ENCODE measurements at regions not wholly inside any gene's neighbourhood (a gene's known extent, or its start where the extent isn't known, plus 50 kb on each side); places are given as distances from the start of the nearest gene placed in this dataset.
"Not testable (repeated sequence)": the region's sequence is repeated elsewhere in the genome, so short reads cannot be mapped to it uniquely, and the experiment has no call there.

DNA sequence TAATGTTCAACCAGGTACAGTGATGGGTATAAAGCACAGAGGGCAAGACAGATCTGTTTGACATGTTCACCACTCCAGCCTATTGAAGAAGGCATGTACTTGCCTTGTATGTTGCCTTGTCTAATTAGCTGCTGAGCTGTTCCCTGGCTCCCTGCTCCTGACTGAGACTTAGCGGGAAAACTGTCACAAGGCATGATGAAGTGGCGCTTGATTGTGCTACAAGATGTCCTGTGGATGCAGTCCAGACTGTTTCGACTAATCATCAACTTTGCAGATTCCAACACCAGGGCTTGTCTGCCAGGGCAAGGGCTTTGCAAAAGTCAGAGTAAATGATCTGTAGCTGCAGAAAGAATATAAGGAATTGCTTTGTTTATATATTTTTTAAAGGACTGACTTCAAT lies 136.2 kb upstream of the NRBF2 start:
- peak; percentile 30 for DNase-seq (ENCODE audit: low read depth, low spot score)

DNA sequence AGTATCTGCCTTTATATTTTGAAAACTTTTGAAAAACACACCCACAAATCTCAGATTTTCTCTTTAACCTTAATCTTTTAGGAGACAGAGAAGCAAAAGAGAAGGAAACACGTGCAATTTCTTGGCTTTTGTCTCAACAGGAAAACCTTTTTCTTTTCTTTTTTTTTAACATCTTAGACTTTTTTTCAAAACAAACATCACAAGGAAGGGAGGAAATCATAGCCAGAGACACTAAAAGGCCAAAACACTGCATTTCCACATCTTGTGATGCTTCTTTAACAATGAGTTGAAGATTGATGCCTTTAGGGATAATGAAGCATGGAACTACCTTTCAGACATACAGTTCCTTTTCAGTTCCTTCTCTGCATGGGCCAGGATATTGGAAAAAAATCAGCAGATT lies 136.6 kb upstream of the NRBF2 start:
- no peak for DNase-seq (ENCODE audit: low read depth, low spot score)

DNA sequence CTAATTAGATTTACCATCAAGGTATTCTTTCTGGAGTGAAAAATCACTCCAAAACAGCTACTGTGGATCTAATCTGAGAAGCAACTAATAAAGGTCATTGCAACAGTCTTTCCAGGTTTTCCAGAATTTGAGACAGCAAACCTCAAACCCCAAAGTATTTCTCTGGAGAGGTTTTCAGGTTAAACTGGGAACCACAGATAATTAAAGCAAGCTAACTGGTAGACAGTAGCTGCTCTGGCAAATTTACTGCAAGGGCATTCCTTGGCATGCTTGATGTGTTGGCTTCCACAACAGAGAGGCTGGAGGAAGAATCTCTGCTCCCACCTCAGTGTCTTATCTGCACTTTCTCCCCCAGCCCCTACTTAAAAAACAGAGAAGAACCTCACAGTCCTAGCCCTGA lies 140.0 kb upstream of the NRBF2 start:
- peak; percentile 43 for DNase-seq (ENCODE audit: low read depth, low spot score)

- DNase-seq (ENCODE audit: low read depth, low spot score) = peak; percentile 52
Measured at GRCh38 chr10:62992145-62992721, 140.9 kb upstream of the NRBF2 start.

DNA sequence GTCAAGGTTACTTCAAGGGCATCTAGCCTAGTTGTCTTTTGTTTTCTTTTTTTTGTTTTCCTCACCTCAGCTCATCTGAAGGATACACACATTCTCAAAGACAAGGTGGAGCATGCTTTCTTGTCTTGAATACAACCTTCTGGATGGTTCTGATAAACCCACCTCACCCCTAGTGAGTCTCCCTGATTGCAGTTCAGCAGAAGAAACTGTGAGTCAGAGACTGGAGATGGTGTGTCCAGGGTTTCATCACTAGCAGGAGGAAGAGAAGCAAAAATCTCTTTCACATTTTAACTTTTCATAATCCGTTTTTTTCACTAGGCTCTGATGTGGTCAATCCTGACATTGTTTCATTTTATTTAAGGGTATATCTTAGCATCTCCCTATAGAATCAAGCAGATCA lies 143.0 kb upstream of the NRBF2 start:
- no peak for DNase-seq (ENCODE audit: low read depth, low spot score)

DNA sequence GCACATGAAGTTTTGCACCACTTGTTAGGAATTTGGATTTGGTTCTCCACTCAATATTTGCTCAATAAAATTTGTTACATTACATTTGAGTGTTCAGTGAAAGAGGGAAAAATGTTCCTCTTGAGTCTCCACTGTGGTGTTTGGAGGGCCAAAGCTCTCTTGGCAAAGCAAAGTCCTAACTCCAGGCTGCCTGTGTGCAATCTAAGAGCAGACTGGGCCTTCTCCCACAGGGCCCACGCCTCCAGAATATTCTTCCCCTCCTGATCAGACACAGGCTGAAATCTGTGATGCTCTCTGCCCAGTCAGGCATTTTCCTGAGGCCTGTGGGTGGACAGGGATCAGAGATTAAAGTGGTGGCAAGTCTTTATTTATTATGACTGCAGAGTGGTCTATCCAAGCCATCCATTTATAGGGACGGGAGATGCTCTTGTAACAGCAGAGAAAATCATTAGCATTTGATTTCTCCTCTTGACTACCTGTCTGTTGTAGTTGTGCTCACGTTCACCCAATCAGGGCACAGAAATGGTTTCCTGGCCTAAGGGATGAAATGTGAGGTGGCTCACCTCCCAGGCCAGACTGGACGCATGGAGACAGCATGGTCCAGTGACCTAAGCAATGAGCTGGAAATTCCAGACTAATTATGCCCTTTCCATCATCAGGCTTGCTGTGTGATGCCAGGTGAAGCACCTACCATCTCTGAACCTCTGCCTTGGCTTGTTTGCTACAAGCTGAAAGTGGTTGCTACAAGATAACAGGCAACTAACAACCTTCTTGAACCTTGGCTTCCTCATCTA lies 147.1 kb upstream of the NRBF2 start:
- DNase-seq (ENCODE audit: low read depth, low spot score) = no peak

DNA sequence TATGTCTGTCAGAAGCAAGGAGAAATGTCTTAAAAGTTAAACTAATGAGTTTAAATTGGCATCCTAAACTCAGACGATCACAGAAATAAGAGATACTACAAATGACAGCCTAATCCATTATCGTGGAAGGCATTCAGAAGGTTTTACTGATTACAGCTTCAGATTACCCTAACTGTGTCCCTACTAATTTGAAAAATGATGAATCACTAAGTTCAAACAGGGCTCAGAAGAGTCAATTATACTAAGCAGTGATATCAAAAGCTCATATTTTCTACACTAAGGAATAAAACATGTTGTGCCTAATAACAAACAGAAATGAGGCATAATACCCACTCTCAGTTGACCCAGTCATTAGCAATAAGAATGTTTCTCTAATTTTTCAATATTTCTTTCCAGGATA lies 152.0 kb upstream of the NRBF2 start:
- DNase-seq (ENCODE audit: low read depth, low spot score) = no peak

GRCh38 chr10:62980687-62981086 lies 152.4 kb upstream of the NRBF2 start:
- no peak for DNase-seq (ENCODE audit: low read depth, low spot score)

GRCh38 chr10:62979921-62980320 lies 153.2 kb upstream of the NRBF2 start:
- no peak for DNase-seq (ENCODE audit: low read depth, low spot score)

- DNase-seq (ENCODE audit: low read depth, low spot score) = no peak
Measured at GRCh38 chr10:62978482-62978881, 154.6 kb upstream of the NRBF2 start.

DNA sequence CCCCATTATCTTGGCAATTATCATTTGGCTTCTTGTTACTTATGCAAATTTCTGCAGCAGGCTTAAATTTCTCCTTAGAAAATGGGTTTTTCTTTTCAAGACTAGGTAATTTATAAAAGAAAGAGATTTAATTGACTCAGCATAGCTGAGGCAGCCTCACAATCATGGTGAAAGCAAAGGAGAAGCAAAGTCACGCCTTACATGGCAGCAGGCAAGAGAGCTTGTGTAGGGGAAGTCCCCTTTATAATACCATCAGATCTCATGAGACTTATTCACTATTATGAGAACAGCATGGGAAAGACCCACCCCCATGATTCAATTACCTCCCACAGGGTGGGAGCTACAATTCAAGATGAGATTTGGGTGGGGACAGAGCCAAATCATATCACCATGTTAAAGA lies 158.3 kb upstream of the NRBF2 start:
- DNase-seq (ENCODE audit: low read depth, low spot score) = not testable (repeated sequence)

GRCh38 chr10:62972103-62972502 lies 155.9 kb upstream of the EGR2 start:
- DNase-seq (ENCODE audit: low read depth, low spot score) = peak; percentile 36

GRCh38 chr10:62964026-62964425 lies 147.9 kb upstream of the EGR2 start:
- DNase-seq (ENCODE audit: low read depth, low spot score) = no peak

DNA sequence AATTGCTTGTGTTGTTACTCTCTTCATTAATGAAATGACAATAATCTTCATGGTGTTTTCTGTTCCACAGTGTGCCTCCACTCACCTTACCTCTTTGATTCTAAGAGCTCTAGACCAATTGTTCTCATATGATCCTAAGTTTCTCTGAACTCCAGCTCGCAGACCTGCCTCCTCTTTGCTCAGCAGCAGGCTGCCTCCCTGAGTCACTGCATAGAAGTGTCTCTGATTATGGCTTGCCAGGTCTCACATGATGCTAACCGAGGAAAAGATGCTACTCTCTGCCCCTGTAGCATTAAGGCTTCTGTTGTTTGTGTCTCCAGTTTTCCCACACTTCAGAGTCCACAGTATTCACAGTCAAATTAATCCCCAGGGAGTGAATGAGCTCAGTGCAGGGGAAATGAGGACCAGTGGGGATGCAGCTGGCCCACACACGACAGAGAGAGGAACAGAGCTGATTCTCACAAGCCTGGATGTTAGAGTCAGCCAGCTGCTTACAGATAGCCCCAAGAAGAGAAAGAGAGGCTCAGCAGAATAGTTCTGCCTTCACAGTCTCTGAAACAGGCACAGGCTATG lies 145.9 kb upstream of the EGR2 start:
- no peak for DNase-seq (ENCODE audit: low read depth, low spot score)

DNA sequence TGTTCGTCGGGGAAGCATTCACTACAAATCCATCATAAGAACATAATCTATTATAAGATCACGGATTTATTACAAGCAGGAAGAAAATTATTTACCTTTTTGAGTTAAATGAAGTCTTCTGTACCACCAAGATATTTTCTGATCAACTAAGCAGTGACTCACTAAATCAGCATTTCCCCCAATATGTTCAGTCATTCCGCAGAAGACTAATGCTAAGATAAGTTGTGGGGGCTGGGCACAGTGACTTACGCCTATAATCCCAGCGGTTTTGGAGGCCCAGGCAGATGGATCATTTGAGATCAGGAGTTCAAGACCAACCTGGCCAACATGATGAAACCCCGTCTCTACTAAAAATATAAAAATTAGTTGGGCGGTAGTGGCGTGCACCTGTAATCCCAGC lies 144.2 kb upstream of the EGR2 start:
- no peak for DNase-seq (ENCODE audit: low read depth, low spot score)

GRCh38 chr10:62959553-62959952 lies 143.4 kb upstream of the EGR2 start:
- peak; percentile 10 for DNase-seq (ENCODE audit: low read depth, low spot score)

GRCh38 chr10:62958980-62959379 lies 142.8 kb upstream of the EGR2 start:
- DNase-seq (ENCODE audit: low read depth, low spot score) = no peak

DNA sequence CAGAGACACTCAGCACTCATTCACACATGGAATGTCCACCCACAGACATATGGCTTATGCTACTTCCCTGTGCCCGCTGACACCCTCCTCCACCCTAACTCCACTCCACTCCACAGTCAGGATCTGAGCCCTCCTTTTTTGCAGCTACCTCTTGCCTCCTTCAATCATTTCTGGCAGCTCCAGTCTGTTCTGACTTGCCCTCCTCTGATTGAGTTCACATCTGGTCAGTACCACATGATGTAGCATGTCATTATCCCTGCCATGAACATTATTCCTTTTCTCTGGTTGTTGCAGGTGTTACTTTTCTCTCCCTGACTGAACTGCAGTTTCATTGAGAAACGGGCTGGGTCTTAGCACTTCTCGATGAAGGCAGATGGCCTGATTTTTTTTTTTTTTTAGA lies 130.1 kb upstream of the EGR2 start:
- DNase-seq (ENCODE audit: low read depth, low spot score) = no peak

GRCh38 chr10:62939698-62940097 lies 123.5 kb upstream of the EGR2 start:
- no peak for DNase-seq (ENCODE audit: low read depth, low spot score)

GRCh38 chr10:62938672-62939071 lies 122.5 kb upstream of the EGR2 start:
- DNase-seq (ENCODE audit: low read depth, low spot score) = no peak

DNA sequence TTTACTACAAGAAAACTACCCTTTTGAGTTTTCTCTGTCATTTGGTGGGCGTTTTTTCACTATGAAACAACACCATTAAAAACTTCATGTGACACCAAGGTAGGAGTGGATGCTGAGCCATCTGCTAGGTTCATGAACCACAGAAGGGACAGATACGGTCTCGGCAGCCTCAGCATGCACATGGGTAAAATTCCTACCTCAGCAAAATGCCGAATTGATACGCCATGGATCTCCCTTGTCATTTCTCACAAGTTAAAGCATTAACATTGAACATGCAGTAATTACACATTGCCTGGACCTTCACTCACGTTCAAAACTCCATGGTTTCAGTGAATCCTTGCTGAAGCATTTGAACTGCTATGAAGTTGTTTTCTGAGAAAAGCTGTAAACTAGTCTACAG lies 121.5 kb upstream of the EGR2 start:
- DNase-seq (ENCODE audit: low read depth, low spot score) = no peak

- no peak for DNase-seq (ENCODE audit: low read depth, low spot score)
Measured at GRCh38 chr10:62935022-62935421, 118.9 kb upstream of the EGR2 start.

GRCh38 chr10:62934258-62934657 lies 118.1 kb upstream of the EGR2 start:
- peak; percentile 23 for DNase-seq (ENCODE audit: low read depth, low spot score)

Data from astrocyte of the hippocampus (primary cell).